A549 (cell line): ENCODE measurements at regions not wholly inside any gene's neighbourhood (a gene's known extent, or its start where the extent isn't known, plus 50 kb on each side); places are given as distances from the start of the nearest gene placed in this dataset.

Experiments
- ATAC-seq, 2 experiments: fragments of 200-7000 bp in 1 of 2; fragments of >200 bp in 1 of 2; cut with Nextera tagmentation in 1 of 2; cut with Tn5 transposase in 1 of 2; 3 replicates each; pipeline versions ENCODE4 v1.8.0 to v1.9.1; 2018 to 2020; ENCODE audit warnings: mild to moderate bottlenecking in 1 of 2, moderate library complexity in 1 of 2
- CTCF ChIA-PET: fragments of 300-600 bp; sonication (Branson Sonifier 250); formaldehyde crosslinking; extraction: SDS; loops from one replicate; lab custom pipeline; 2021; ENCODE audit warnings: antibody characterized with exemption, inconsistent platforms; lab: Yijun Ruan, JAX
- POLR2A ChIA-PET: fragments of 350-600 bp; formaldehyde crosslinking; extraction: SDS; loops from one replicate; lab custom pipeline; 2021; ENCODE audit warnings: antibody characterized with exemption, inconsistent platforms; lab: Yijun Ruan, JAX
- DNase-seq, 2 experiments: peaks; one replicate each; pipeline versions ENCODE4 v3.0.0 to v3.0.0-alpha.2; 2011 to 2016; ENCODE audit warnings: low read depth in 1 of 2, low spot score in 1 of 2
- FAIRE-seq: peaks from 2 replicates; lab custom pipeline; 2011; peaks lifted over from hg19 to GRCh38; lab: Jason Lieb, UNC
- H3K27ac ChIP-seq, 2 experiments: fragments of >200 bp; sonication (Bioruptor Twin); formaldehyde crosslinking; 3 replicates each; pipeline ENCODE4 v1.5.1; 2016 to 2017
- H3K4me1 ChIP-seq: fragments of >200 bp; sonication (Bioruptor Twin); formaldehyde crosslinking; 3 replicates; pipeline ENCODE4 v1.6.1; 2016
- H3K4me2 ChIP-seq: fragments of >200 bp; sonication (Bioruptor Twin); formaldehyde crosslinking; 3 replicates; pipeline ENCODE4 v1.6.1; 2016
- H3K4me3 ChIP-seq: fragments of >200 bp; sonication (Bioruptor Twin); formaldehyde crosslinking; 3 replicates; pipeline ENCODE4 v1.5.1; 2016
- H3K9me3 ChIP-seq: fragments of >200 bp; sonication (Bioruptor Twin); formaldehyde crosslinking; 3 replicates; pipeline ENCODE4 v1.6.1; 2016
- CBX8 ChIP-seq: fragments of 200-600 bp; sonication (generic); IDR thresholded peaks from 2 replicates; pipeline ENCODE4 v1.6.1; 2016
- CEBPB ChIP-seq, 2 experiments: fragments of >200 bp in 1 of 2; sonication (Bioruptor Twin) in 1 of 2; formaldehyde crosslinking in 1 of 2; IDR thresholded peaks; 2 replicates each; pipeline ENCODE4 v1.6.1; 2012 to 2016
- CHD2 ChIP-seq: fragments of 150-350 bp; IDR thresholded peaks from 2 replicates; pipeline ENCODE4 v1.6.1; 2014; ENCODE audit warnings: low read length; ENCODE audit not compliant: partially characterized antibody
- EHF ChIP-seq: fragments of 250-450 bp; sonication (Bioruptor Pico); IDR thresholded peaks from 2 replicates; pipeline ENCODE4 v1.5.0; 2020; ENCODE audit warnings: mild to moderate bottlenecking
- EP300 ChIP-seq, 2 experiments: fragments of >200 bp; sonication (Bioruptor Twin); formaldehyde crosslinking; IDR thresholded peaks; 2 replicates in 1 of 2; 3 replicates in 1 of 2; pipeline ENCODE4 v1.6.1; 2016 to 2017
- ESRRA ChIP-seq: fragments of 150-350 bp; IDR thresholded peaks from 2 replicates; pipeline ENCODE4 v1.6.1; 2014; ENCODE audit warnings: mild to moderate bottlenecking, low read length, borderline replicate concordance
- FOSB ChIP-seq: fragments of 250-450 bp; sonication (Bioruptor Pico); IDR thresholded peaks from 2 replicates; pipeline ENCODE4 v1.5.0; 2020; ENCODE audit warnings: mild to moderate bottlenecking, moderate library complexity
- FOXS1 ChIP-seq: fragments of 250-450 bp; sonication (Bioruptor Pico); IDR thresholded peaks from 2 replicates; pipeline ENCODE4 v1.5.0; 2020; ENCODE audit warnings: mild to moderate bottlenecking, moderate library complexity
- HEYL ChIP-seq: fragments of 250-450 bp; sonication (Bioruptor Pico); IDR thresholded peaks from 2 replicates; pipeline ENCODE4 v1.8.0; 2021; ENCODE audit warnings: mild to moderate bottlenecking, moderate library complexity
- JUNB ChIP-seq: fragments of >200 bp; sonication (Bioruptor Twin); formaldehyde crosslinking; IDR thresholded peaks from 2 replicates; pipeline ENCODE4 v1.6.1; 2016
- MAFK ChIP-seq: fragments of 450-650 bp; IDR thresholded peaks from 2 replicates; pipeline ENCODE4 v1.6.1; 2014; ENCODE audit not compliant: partially characterized antibody
- MYC ChIP-seq: IDR thresholded peaks from 2 replicates; pipeline ENCODE4 v1.6.1; 2012; ENCODE audit warnings: mild to moderate bottlenecking, inconsistent platforms, low read length, improper control_type of control experiment, borderline replicate concordance
- NFE2L2 ChIP-seq: fragments of 150-350 bp; conservative IDR thresholded peaks from 2 replicates; pipeline ENCODE4 v1.6.1; 2014; ENCODE audit warnings: low read length
- NPAS2 ChIP-seq: fragments of 250-450 bp; sonication (Bioruptor Pico); IDR thresholded peaks from 2 replicates; pipeline ENCODE4 v1.8.0; 2022; ENCODE audit warnings: mild to moderate bottlenecking, moderate library complexity, borderline replicate concordance
- NR3C1 ChIP-seq: fragments of >200 bp; sonication (Bioruptor Twin); formaldehyde crosslinking; IDR thresholded peaks from 3 replicates; pipeline ENCODE4 v1.6.1; 2017
- POLR2A ChIP-seq: IDR thresholded peaks from 2 replicates; pipeline ENCODE4 v1.6.1; 2012; ENCODE audit warnings: mild to moderate bottlenecking, low read length
- POLR2AphosphoS2 ChIP-seq: conservative IDR thresholded peaks from 2 replicates; pipeline ENCODE4 v1.6.1; 2012; ENCODE audit warnings: low read length, improper control_type of control experiment, inconsistent platforms
- RCOR1 ChIP-seq: fragments of 150-350 bp; IDR thresholded peaks from 2 replicates; pipeline ENCODE4 v1.6.1; 2014; ENCODE audit warnings: antibody characterized with exemption, low read length, low read depth
- RFX5 ChIP-seq: fragments of 450-650 bp; IDR thresholded peaks from 2 replicates; pipeline ENCODE4 v1.7.1; 2014; ENCODE audit warnings: antibody characterized with exemption, mild to moderate bottlenecking, moderate library complexity
- RNF2 ChIP-seq: fragments of 200-600 bp; sonication (generic); IDR thresholded peaks from 2 replicates; pipeline ENCODE4 v1.6.1; 2016; ENCODE audit warnings: low read depth, mild to moderate bottlenecking, antibody characterized with exemption, moderate library complexity, borderline replicate concordance
- TFCP2L1 ChIP-seq: fragments of 250-450 bp; sonication (Bioruptor Pico); IDR thresholded peaks from 2 replicates; pipeline ENCODE4 v1.5.0; 2021; ENCODE audit warnings: mild to moderate bottlenecking
- ZC3H11A ChIP-seq: fragments of 450-650 bp; IDR thresholded peaks from 2 replicates; pipeline ENCODE4 v1.6.1; 2014; ENCODE audit warnings: antibody characterized with exemption, mild to moderate bottlenecking
- ZSCAN20 ChIP-seq: fragments of 250-450 bp; sonication (Bioruptor Pico); IDR thresholded peaks from 2 replicates; pipeline ENCODE4 v1.8.0; 2022; ENCODE audit warnings: mild to moderate bottlenecking, moderate library complexity
- WGBS: methylation state at CpG from one replicate; pipeline ENCODE4 v1.1.6; 2017; ENCODE audit errors: missing lambda C conversion rate; 5-methylcytosine and 5-hydroxymethylcytosine counted together
- TF ChIP-seq, protein P1 (sequence below): fragments of 250-450 bp; sonication (Bioruptor Pico); IDR thresholded peaks from 2 replicates; pipeline ENCODE4 v1.5.0; 2020; ENCODE audit warnings: low read depth, mild to moderate bottlenecking, moderate library complexity
- TF ChIP-seq, protein P2 (sequence below): fragments of 150-350 bp; IDR thresholded peaks from 2 replicates; pipeline ENCODE4 v1.6.1; 2014; ENCODE audit warnings: low read depth, mild to moderate bottlenecking, low read length
- TF ChIP-seq, protein P3 (sequence below): IDR thresholded peaks from 2 replicates; pipeline ENCODE4 v1.6.1; 2012; ENCODE audit warnings: low read depth, borderline replicate concordance
- TF ChIP-seq, protein P4 (sequence below): fragments of 250-450 bp; sonication (Bioruptor Pico); IDR thresholded peaks from 2 replicates; pipeline ENCODE4 v1.5.0; 2021; ENCODE audit warnings: mild to moderate bottlenecking, moderate library complexity, borderline replicate concordance
- TF ChIP-seq, protein P5 (sequence below): fragments of >200 bp; sonication (Bioruptor Twin); formaldehyde crosslinking; IDR thresholded peaks from 3 replicates; pipeline ENCODE4 v1.5.1; 2016

DNA sequence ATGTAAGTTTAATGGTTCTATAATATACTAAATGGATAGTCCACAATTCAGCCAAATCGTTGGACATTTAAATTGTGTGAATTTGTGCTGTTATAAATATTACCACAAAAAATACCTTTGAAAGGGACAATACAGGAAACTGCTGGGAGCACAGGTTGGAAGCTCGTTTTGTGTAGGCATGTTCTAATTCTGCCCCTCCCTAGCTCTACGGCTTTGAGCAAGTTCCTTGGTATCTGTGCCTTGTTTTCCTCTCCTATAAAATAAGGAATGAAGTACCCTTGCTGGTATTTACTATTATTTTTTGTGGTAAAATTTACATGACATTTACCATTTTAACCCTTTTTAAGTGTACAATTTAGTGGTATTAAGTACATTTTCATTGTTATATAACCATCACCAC is 102.6 kb upstream of the SLC7A1 start:
- TF ChIP-seq ZSCAN20 (no peak), ESRRA (no peak), CBX8 (no peak), EHF (CRISPR knock-in tag) (no peak), NPAS2 (CRISPR knock-in tag) (no peak), TFCP2L1 (CRISPR knock-in tag) (no peak), CHD2 (no peak), HEYL (no peak), MAFK (no peak), CEBPB (IDR thresholded peaks at IDR 0.05) (no peak), RFX5 (no peak)
- TF ChIP-seq, protein P1, sequence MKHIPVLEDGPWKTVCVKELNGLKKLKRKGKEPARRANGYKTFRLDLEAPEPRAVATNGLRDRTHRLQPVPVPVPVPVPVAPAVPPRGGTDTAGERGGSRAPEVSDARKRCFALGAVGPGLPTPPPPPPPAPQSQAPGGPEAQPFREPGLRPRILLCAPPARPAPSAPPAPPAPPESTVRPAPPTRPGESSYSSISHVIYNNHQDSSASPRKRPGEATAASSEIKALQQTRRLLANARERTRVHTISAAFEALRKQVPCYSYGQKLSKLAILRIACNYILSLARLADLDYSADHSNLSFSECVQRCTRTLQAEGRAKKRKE (CRISPR knock-in tag), result no peak
- TF ChIP-seq, protein P2, sequence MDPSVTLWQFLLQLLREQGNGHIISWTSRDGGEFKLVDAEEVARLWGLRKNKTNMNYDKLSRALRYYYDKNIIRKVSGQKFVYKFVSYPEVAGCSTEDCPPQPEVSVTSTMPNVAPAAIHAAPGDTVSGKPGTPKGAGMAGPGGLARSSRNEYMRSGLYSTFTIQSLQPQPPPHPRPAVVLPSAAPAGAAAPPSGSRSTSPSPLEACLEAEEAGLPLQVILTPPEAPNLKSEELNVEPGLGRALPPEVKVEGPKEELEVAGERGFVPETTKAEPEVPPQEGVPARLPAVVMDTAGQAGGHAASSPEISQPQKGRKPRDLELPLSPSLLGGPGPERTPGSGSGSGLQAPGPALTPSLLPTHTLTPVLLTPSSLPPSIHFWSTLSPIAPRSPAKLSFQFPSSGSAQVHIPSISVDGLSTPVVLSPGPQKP, result no peak
- FAIRE-seq (no peak), DNase-seq (no peak), ATAC-seq (no peak)
- CTCF ChIA-PET, result interaction anchor here (0.6 to 1.3 kb wide), 2 partner anchors 9 to 61 kb away, joined by 3 read pairs; no protein-coding TSS in a partner anchor
- 15% methylated on average over 3 of the region's 3 CpGs for WGBS
- Histone ChIP-seq H3K4me3 (no peak overlapping the region), H3K9me3 (no peaks in the 10 kb centered on the region), H3K4me1 (no peaks in the 10 kb centered on the region), H3K27ac (no peak overlapping the region), H3K4me2 (no peak overlapping the region)
- POLR2A ChIA-PET, result no interaction called here

DNA sequence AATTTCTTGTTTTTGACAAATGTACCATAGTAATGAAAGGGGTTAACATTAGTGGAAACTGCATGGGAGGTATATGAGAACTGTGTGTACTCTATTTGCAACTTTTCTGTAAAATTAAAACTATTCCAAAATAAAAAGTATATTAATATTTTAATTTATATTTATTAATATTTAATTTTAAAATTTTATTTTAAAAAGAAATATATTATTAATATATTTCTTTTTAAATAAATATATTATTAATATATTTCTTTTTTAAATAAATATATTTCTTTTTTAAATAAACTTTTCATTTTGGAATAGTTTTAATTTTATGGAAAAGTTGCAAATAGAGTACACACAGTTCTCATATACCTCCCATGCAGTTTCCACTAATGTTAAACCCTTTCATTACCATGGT is 101.1 kb upstream of the SLC7A1 start:
- FAIRE-seq, result no peak
- no peak overlapping the region for H3K4me3 ChIP-seq

DNA sequence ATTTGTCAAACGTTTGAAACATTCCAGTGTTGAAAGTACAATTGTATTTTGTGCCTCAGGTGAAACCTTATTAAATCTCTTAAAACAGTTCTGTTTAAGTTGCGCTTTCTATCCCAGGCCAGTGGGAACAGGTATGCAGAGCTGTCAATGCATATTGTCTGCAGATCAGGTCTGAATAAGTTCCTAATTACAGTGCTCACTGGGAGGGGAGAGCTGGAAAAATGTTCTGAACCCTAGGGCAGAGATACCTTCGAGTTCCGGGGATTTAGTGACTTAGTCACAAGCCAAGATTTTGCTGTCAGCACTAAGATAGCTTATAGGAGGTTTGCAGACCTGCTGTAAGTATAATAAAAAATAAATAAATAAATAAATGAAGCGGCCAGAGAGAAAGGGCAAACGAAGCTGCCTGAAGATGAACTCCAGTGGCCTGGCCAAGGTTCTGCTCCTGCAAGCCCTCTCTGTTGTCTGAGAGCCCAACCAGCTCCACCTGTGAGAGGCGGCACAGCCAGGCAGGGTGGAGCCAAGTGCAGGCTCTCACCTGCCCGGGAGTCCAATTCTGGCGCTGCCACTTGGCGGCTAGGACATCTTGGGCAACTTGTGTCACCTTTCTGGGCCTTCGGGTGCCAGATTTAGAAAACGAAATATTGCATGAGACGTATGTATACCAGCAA is 97.9 kb upstream of the SLC7A1 start:
- TF ChIP-seq, protein P3, sequence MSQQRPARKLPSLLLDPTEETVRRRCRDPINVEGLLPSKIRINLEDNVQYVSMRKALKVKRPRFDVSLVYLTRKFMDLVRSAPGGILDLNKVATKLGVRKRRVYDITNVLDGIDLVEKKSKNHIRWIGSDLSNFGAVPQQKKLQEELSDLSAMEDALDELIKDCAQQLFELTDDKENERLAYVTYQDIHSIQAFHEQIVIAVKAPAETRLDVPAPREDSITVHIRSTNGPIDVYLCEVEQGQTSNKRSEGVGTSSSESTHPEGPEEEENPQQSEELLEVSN, result no peak
- TF ChIP-seq, protein P4, sequence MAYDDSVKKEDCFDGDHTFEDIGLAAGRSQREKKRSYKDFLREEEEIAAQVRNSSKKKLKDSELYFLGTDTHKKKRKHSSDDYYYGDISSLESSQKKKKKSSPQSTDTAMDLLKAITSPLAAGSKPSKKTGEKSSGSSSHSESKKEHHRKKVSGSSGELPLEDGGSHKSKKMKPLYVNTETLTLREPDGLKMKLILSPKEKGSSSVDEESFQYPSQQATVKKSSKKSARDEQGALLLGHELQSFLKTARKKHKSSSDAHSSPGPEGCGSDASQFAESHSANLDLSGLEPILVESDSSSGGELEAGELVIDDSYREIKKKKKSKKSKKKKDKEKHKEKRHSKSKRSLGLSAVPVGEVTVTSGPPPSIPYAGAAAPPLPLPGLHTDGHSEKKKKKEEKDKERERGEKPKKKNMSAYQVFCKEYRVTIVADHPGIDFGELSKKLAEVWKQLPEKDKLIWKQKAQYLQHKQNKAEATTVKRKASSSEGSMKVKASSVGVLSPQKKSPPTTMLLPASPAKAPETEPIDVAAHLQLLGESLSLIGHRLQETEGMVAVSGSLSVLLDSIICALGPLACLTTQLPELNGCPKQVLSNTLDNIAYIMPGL (CRISPR knock-in tag), result no peak
- TF ChIP-seq TFCP2L1 (CRISPR knock-in tag), result no peak
- TF ChIP-seq RNF2, result no peak
- no peak for TF ChIP-seq JUNB
- no peak for TF ChIP-seq EP300 (IDR thresholded peaks at IDR 0.05)
- no peak for TF ChIP-seq NR3C1
- Histone ChIP-seq H3K9me3 (no peaks in the 10 kb centered on the region), H3K4me3 (no peak overlapping the region), H3K4me1 (no peaks in the 10 kb centered on the region), H3K27ac (no peak overlapping the region), H3K4me2 (no peak overlapping the region)
- POLR2A ChIA-PET, result no interaction called here
- DNase-seq (no peak), ATAC-seq (no peak), FAIRE-seq (no peak)
- CTCF ChIA-PET, result no interaction called here
- 51% methylated on average over 13 of the region's 13 CpGs for WGBS

More for the DNA sequence above, 101.1 kb upstream of the SLC7A1 start:
- no peak for DNase-seq
- POLR2A ChIA-PET, result no interaction called here
- H3K27ac ChIP-seq, result no peak overlapping the region
- ATAC-seq, result no peak
- H3K4me1 ChIP-seq, result no peaks in the 10 kb centered on the region
- TF ChIP-seq FOSB (CRISPR knock-in tag) (no peak), RNF2 (no peak), NPAS2 (CRISPR knock-in tag) (no peak), NFE2L2 (no peak), ZC3H11A (no peak), POLR2A (no peak), FOXS1 (no peak), MYC (no peak), ESRRA (no peak), CEBPB (IDR thresholded peaks at IDR 0.05) (no peak), TFCP2L1 (CRISPR knock-in tag) (no peak), RCOR1 (no peak), POLR2AphosphoS2 (no peak)
- TF ChIP-seq, protein P5, sequence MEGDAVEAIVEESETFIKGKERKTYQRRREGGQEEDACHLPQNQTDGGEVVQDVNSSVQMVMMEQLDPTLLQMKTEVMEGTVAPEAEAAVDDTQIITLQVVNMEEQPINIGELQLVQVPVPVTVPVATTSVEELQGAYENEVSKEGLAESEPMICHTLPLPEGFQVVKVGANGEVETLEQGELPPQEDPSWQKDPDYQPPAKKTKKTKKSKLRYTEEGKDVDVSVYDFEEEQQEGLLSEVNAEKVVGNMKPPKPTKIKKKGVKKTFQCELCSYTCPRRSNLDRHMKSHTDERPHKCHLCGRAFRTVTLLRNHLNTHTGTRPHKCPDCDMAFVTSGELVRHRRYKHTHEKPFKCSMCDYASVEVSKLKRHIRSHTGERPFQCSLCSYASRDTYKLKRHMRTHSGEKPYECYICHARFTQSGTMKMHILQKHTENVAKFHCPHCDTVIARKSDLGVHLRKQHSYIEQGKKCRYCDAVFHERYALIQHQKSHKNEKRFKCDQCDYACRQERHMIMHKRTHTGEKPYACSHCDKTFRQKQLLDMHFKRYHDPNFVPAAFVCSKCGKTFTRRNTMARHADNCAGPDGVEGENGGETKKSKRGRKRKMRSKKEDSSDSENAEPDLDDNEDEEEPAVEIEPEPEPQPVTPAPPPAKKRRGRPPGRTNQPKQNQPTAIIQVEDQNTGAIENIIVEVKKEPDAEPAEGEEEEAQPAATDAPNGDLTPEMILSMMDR, result no peak
- no peaks in the 10 kb centered on the region for H3K9me3 ChIP-seq
- H3K4me2 ChIP-seq, result no peak overlapping the region
- CTCF ChIA-PET, result no interaction called here
